HTR-8/SVneo (cell line): ENCODE measurements at regions not wholly inside any gene's neighbourhood (a gene's known extent, or its start where the extent isn't known, plus 50 kb on each side); places are given as distances from the start of the nearest gene placed in this dataset.
"Not testable (repeated sequence)": the region's sequence is repeated elsewhere in the genome, so short reads cannot be mapped to it uniquely, and the experiment has no call there.

Experiments used
- DNase-seq: peaks from one replicate; pipeline ENCODE4 v3.0.0; 2011; ENCODE audit warnings: low spot score, mixed read lengths; ENCODE audit not compliant: insufficient read length
- FAIRE-seq: peaks from 2 replicates; lab custom pipeline; 2011; peaks lifted over from hg19 to GRCh38; lab: Jason Lieb, UNC

DNA sequence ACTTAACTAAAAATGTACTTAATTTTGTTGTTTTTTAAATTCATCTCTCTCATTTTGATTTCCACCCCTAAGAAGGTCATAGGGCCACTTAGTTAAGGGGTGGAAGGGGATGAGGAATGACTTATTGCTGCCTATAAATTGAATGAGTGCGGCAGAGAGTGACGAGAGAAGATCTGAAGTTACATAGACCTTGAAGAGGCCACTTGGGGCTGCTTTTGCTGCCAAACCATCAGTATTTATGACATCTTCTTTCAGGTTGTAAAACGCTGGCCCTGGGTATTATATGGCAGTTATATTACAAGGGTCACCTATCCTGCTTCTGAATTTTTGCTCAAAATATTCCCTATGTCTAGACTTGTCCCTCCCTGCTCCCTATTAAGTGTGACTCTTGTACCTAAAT lies 119.6 kb upstream of the RIMS1 start:
- DNase-seq: no peak
- FAIRE-seq: no peak

GRCh38 chr6:71768356-71768755 lies 118.0 kb upstream of the RIMS1 start:
- DNase-seq (no peak), FAIRE-seq (no peak)

DNA sequence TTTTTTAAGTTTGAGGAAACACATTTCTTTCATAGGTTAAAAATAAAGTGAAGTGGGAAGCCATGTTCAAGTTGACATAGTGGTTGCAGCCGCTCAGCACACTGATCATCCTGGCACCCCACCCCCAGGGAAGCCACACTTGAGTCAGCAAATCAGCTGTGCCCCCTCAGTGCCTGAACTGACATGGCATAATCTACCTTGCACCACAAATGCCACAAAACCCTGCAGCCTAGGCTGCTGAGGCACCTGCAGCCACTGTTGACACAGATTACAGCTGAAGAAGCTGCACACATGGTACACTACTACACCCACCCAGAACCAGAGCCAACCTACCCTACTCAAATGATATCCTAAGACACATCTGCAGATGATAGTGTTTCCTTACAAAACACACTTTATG lies 77.5 kb upstream of the RIMS1 start:
- no peak for FAIRE-seq
- no peak for DNase-seq

DNA sequence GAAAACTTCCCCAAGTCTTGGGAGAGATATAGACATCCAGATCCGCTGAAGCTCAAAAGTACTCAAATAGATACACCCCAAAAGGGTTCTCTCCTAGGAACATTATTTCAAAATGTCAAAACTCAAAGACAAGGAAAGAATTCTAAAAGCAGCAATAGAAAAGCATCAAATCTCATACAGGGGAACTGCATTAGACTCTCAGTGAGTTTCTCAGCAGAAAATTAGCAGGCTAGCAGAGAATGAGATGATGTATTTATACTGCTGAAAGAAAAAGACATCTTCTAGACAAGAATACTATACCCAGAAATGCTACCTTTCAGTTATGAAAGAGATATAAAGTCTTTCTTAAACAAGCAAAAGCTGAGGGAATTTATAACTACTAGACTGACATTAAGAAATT lies 75.5 kb upstream of the RIMS1 start:
- FAIRE-seq (no peak), DNase-seq (no peak)

GRCh38 chr6:71822625-71823024 lies 63.7 kb upstream of the RIMS1 start:
- no peak for DNase-seq
- no peak for FAIRE-seq

DNA sequence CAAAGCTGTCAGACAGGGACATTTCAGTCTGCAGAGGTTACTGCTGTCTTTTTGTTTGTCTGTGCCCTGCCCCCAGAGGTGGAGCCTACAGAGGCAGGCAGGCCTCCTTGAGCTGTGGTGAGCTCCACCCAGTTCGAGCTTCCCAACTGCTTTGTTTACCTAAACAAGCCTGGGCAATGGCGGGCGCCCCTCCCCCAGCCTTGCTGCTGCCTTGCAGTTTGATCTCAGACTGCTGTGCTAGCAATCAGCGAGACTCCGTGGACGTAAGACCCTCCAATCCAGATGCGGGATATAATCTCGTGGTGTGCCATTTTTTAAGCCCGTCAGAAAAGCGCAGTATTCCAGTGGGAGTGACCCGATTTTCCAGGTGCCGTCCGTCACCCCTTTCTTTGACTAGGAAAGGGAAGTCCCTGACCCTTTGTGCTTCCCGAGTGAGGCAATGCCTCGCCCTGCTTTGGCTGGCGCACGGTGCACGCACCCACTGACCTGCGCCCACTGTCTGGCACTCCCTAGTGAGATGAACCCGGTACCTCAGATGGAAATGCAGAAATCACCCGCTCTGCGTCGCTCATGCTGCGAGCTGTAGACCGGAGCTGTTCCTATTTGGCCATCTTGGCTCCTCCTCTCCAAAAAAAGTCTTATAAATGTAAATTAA lies 54.1 kb upstream of the RIMS1 start:
- not testable (repeated sequence) for FAIRE-seq, DNase-seq
